Neutrophil (primary cell): ENCODE measurements at regions not wholly inside any gene's neighbourhood (a gene's known extent, or its start where the extent isn't known, plus 50 kb on each side); places are given as distances from the start of the nearest gene placed in this dataset.

Experiments used
- H3K27ac ChIP-seq: fragments of 200-600 bp; sonication (generic); 2 replicates; pipeline ENCODE4 v1.5.1; 2016; ENCODE audit warnings: mild to moderate bottlenecking, moderate library complexity
- H3K27me3 ChIP-seq: fragments of 200-600 bp; sonication (generic); 2 replicates; pipeline ENCODE4 v1.6.0; 2016; ENCODE audit warnings: mild to moderate bottlenecking
- H3K36me3 ChIP-seq: fragments of 200-600 bp; sonication (generic); 2 replicates; pipeline ENCODE4 v1.5.1; 2017
- H3K4me1 ChIP-seq, 2 experiments: fragments of 200-600 bp in 1 of 2; sonication (generic) in 1 of 2; 1 replicate in 1 of 2; 2 replicates in 1 of 2; pipeline versions ENCODE4 v1.5.1 to v1.6.1; 2013 to 2016; ENCODE audit warnings: low read depth in 1 of 2, low read length in 1 of 2, mild to moderate bottlenecking in 1 of 2, moderate library complexity in 1 of 2; ENCODE audit not compliant: control insufficient read depth in 1 of 2, insufficient read depth in 1 of 2
- H3K4me3 ChIP-seq, 2 experiments: fragments of 200-600 bp in 1 of 2; sonication (generic) in 1 of 2; 1 replicate in 1 of 2; 2 replicates in 1 of 2; pipeline ENCODE4 v1.5.1; 2013 to 2016; ENCODE audit warnings: low read depth in 1 of 2, low read length in 1 of 2, mild to moderate bottlenecking in 1 of 2, moderate library complexity in 1 of 2
- H3K9me3 ChIP-seq: fragments of 200-600 bp; sonication (generic); 2 replicates; pipeline ENCODE4 v1.5.1; 2016
- TF ChIP-seq, protein P1 (sequence below): fragments of 200-600 bp; sonication (generic); IDR thresholded peaks from 2 replicates; pipeline ENCODE4 v1.5.1; 2016; ENCODE audit warnings: antibody characterized with exemption

- Histone ChIP-seq H3K27ac (no peak overlapping the region), H3K36me3 (no peaks in the 10 kb centered on the region), H3K4me1 (no peaks in the 10 kb centered on the region), H3K9me3 (no peaks in the 10 kb centered on the region), H3K27me3 (no peaks in the 10 kb centered on the region), H3K4me3 (no peak overlapping the region)
- TF ChIP-seq, protein P1, sequence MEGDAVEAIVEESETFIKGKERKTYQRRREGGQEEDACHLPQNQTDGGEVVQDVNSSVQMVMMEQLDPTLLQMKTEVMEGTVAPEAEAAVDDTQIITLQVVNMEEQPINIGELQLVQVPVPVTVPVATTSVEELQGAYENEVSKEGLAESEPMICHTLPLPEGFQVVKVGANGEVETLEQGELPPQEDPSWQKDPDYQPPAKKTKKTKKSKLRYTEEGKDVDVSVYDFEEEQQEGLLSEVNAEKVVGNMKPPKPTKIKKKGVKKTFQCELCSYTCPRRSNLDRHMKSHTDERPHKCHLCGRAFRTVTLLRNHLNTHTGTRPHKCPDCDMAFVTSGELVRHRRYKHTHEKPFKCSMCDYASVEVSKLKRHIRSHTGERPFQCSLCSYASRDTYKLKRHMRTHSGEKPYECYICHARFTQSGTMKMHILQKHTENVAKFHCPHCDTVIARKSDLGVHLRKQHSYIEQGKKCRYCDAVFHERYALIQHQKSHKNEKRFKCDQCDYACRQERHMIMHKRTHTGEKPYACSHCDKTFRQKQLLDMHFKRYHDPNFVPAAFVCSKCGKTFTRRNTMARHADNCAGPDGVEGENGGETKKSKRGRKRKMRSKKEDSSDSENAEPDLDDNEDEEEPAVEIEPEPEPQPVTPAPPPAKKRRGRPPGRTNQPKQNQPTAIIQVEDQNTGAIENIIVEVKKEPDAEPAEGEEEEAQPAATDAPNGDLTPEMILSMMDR: no peak
These were observed 1574.5 kb downstream of the MRPL39 start for GRCh38 chr21:24032709-24033232.

GRCh38 chr21:24027396-24027795 lies 1579.9 kb downstream of the MRPL39 start:
- H3K27me3 ChIP-seq: no peaks in the 10 kb centered on the region
- H3K9me3 ChIP-seq: no peaks in the 10 kb centered on the region
- no peaks in the 10 kb centered on the region for H3K36me3 ChIP-seq
- TF ChIP-seq, protein P1: no peak
- H3K4me3 ChIP-seq: no peak overlapping the region
- H3K4me1 ChIP-seq: no peaks in the 10 kb centered on the region
- H3K27ac ChIP-seq: no peak overlapping the region

GRCh38 chr21:24025101-24025500 lies 1582.2 kb downstream of the MRPL39 start:
- H3K36me3 ChIP-seq: no peaks in the 10 kb centered on the region
- TF ChIP-seq, protein P1: no peak
- H3K27ac ChIP-seq: no peak overlapping the region
- H3K4me1 ChIP-seq: no peaks in the 10 kb centered on the region
- H3K9me3 ChIP-seq: no peaks in the 10 kb centered on the region
- no peaks in the 10 kb centered on the region for H3K27me3 ChIP-seq
- no peak overlapping the region for H3K4me3 ChIP-seq

DNA sequence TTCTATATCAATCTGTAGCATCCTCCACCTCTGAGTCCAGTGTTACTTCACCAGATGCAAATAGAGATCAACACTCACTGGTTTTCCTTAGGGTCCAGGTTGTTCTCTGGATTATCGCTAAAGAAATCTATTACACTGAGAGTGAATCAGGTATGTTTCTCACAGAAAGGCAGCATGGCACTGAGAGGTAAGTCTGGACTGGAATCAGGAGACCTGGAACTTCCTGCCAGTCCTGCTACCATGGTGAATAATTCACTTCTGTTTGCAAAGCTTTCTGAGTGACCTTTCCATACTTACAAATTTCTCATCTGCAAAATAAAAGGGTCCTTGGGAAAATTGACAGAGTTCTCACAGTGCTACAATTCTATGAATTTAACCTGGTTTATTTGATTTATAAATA lies 1583.3 kb downstream of the MRPL39 start:
- H3K36me3 ChIP-seq: no peaks in the 10 kb centered on the region
- TF ChIP-seq, protein P1: no peak
- H3K4me3 ChIP-seq: no peak overlapping the region
- no peaks in the 10 kb centered on the region for H3K4me1 ChIP-seq
- no peaks in the 10 kb centered on the region for H3K9me3 ChIP-seq
- no peaks in the 10 kb centered on the region for H3K27me3 ChIP-seq
- no peak overlapping the region for H3K27ac ChIP-seq

- no peaks in the 10 kb centered on the region for H3K4me1 ChIP-seq
- H3K9me3 ChIP-seq: no peaks in the 10 kb centered on the region
- H3K4me3 ChIP-seq: no peak overlapping the region
- H3K27ac ChIP-seq: no peak overlapping the region
- H3K27me3 ChIP-seq: no peaks in the 10 kb centered on the region
- no peaks in the 10 kb centered on the region for H3K36me3 ChIP-seq
- TF ChIP-seq, protein P1: no peak
These were observed 1583.9 kb downstream of the MRPL39 start for GRCh38 chr21:24023402-24023801.

- Histone ChIP-seq H3K36me3 (no peaks in the 10 kb centered on the region), H3K27me3 (no peaks in the 10 kb centered on the region), H3K27ac (no peak overlapping the region), H3K4me1 (no peaks in the 10 kb centered on the region), H3K4me3 (no peak overlapping the region), H3K9me3 (no peaks in the 10 kb centered on the region)
- TF ChIP-seq, protein P1: no peak
These were observed 1592.9 kb downstream of the MRPL39 start for GRCh38 chr21:24014381-24014780.
